IMR-90 (cell line): ENCODE measurements at regions not wholly inside any gene's neighbourhood (a gene's known extent, or its start where the extent isn't known, plus 50 kb on each side); places are given as distances from the start of the nearest gene placed in this dataset.

Experiments used
- ATAC-seq: fragments of 200-7000 bp; cut with Tn5 transposase; 2 replicates; pipeline ENCODE4 v1.9.1; 2020; ENCODE audit warnings: low read depth, mild to moderate bottlenecking, moderate library complexity
- BruUV-seq: library from RNA; stranded (reverse); fragments of 400-500 nt; replicated peaks from 2 replicates; lab custom pipeline; 2021; lab: Mats Ljungman, UMichigan
- CTCF ChIA-PET: fragments of 300-600 bp; formaldehyde crosslinking; extraction: SDS; loops from one replicate; lab custom pipeline; 2021; ENCODE audit warnings: antibody characterized with exemption; lab: Yijun Ruan, JAX
- POLR2A ChIA-PET: fragments of 300-600 bp; sonication (Branson Sonifier 250); formaldehyde crosslinking; loops from one replicate; lab custom pipeline; 2022; ENCODE audit warnings: antibody characterized with exemption; ENCODE audit not compliant: unreplicated experiment; lab: Charles Lee
- DNase-seq: peaks from one replicate; pipeline ENCODE4 v3.0.0; 2013
- H2AFZ ChIP-seq: replicated peaks from 2 replicates; pipeline ENCODE3; 2013; ENCODE audit warnings: low read length, mild to moderate bottlenecking; ENCODE audit not compliant: poor library complexity
- H2AK5ac ChIP-seq: 2 replicates; pipeline ENCODE4 v1.6.1; 2013; ENCODE audit warnings: low read depth, low read length, inconsistent platforms
- H2AK9ac ChIP-seq: replicated peaks from 2 replicates; pipeline ENCODE3; 2013; ENCODE audit warnings: mild to moderate bottlenecking, low read depth, low read length, moderate library complexity; ENCODE audit not compliant: poor library complexity
- H2BK120ac ChIP-seq: 2 replicates; pipeline ENCODE4 v1.6.1; 2013; ENCODE audit warnings: low read depth, low read length, inconsistent platforms
- H2BK15ac ChIP-seq: 3 replicates; pipeline ENCODE4 v1.6.1; 2013; ENCODE audit warnings: low read depth, low read length, inconsistent platforms
- H2BK20ac ChIP-seq: 2 replicates; pipeline ENCODE4 v1.6.1; 2013; ENCODE audit warnings: low read depth, mild to moderate bottlenecking, inconsistent platforms, low read length, moderate library complexity
- H2BK5ac ChIP-seq: 2 replicates; pipeline ENCODE4 v1.6.1; 2013; ENCODE audit warnings: mild to moderate bottlenecking, low read depth, low read length, inconsistent platforms; ENCODE audit not compliant: poor library complexity, severe bottlenecking
- H3K14ac ChIP-seq: replicated peaks from 2 replicates; pipeline ENCODE4 v1.6.1; 2013; ENCODE audit warnings: low read depth, low read length, inconsistent platforms
- H3K18ac ChIP-seq: 2 replicates; pipeline ENCODE4 v1.6.1; 2013; ENCODE audit warnings: low read depth, low read length, control low read depth
- H3K23ac ChIP-seq: 2 replicates; pipeline ENCODE4 v1.6.1; 2013; ENCODE audit warnings: low read depth, low read length, inconsistent platforms
- H3K27ac ChIP-seq: 2 replicates; pipeline ENCODE4 v1.5.1; 2013; ENCODE audit warnings: mild to moderate bottlenecking, control low read depth, low read length; ENCODE audit not compliant: insufficient read depth
- H3K27me3 ChIP-seq: 2 replicates; pipeline ENCODE4 v1.6.1; 2013; ENCODE audit warnings: low read length; ENCODE audit not compliant: control insufficient read depth, insufficient read depth
- H3K36me3 ChIP-seq: 2 replicates; pipeline ENCODE4 v1.6.1; 2013; ENCODE audit warnings: low read length, mixed read lengths; ENCODE audit not compliant: control insufficient read depth, insufficient read depth
- H3K4ac ChIP-seq: 2 replicates; pipeline ENCODE4 v1.6.1; 2013; ENCODE audit warnings: low read depth, low read length, inconsistent platforms
- H3K4me1 ChIP-seq: 2 replicates; pipeline ENCODE4 v1.6.1; 2013; ENCODE audit warnings: low read length, mixed read lengths; ENCODE audit not compliant: control insufficient read depth, insufficient read depth
- H3K4me2 ChIP-seq: 2 replicates; pipeline ENCODE4 v1.6.1; 2013; ENCODE audit warnings: low read depth, mild to moderate bottlenecking, control low read depth, low read length, moderate library complexity
- H3K4me3 ChIP-seq: 2 replicates; pipeline ENCODE4 v1.5.1; 2013; ENCODE audit warnings: low read depth, mild to moderate bottlenecking, control low read depth, low read length, moderate library complexity; ENCODE audit not compliant: insufficient read depth
- H3K56ac ChIP-seq: 2 replicates; pipeline ENCODE4 v1.6.1; 2013; ENCODE audit warnings: low read length, inconsistent platforms; ENCODE audit not compliant: insufficient read depth; ENCODE audit errors: extremely low read depth
- H3K79me1 ChIP-seq, 2 experiments: 2 replicates each; pipeline ENCODE4 v1.6.1; 2013; ENCODE audit warnings: low read length in 2 of 2, inconsistent platforms in 1 of 2, low read depth in 1 of 2
- H3K9ac ChIP-seq: 2 replicates; pipeline ENCODE4 v1.6.1; 2013; ENCODE audit warnings: low read depth, low read length, control low read depth
- H3K9me1 ChIP-seq: 2 replicates; pipeline ENCODE4 v1.6.1; 2013; ENCODE audit warnings: low read length, inconsistent platforms; ENCODE audit not compliant: insufficient read depth
- H3K9me3 ChIP-seq: 2 replicates; pipeline ENCODE4 v1.6.1; 2013; ENCODE audit warnings: low read length; ENCODE audit not compliant: control insufficient read depth, insufficient read depth
- H4K20me1 ChIP-seq: 2 replicates; pipeline ENCODE4 v1.6.1; 2013; ENCODE audit warnings: low read length, inconsistent platforms; ENCODE audit not compliant: insufficient read depth
- H4K5ac ChIP-seq: 2 replicates; pipeline ENCODE4 v1.6.1; 2013; ENCODE audit warnings: mild to moderate bottlenecking, low read depth, low read length, control low read depth
- H4K8ac ChIP-seq, 2 experiments: 2 replicates each; pipeline ENCODE4 v1.6.1; 2013; ENCODE audit warnings: low read depth in 2 of 2, low read length in 2 of 2, control low read depth in 1 of 2, inconsistent platforms in 1 of 2
- H4K91ac ChIP-seq: 2 replicates; pipeline ENCODE4 v1.6.1; 2013; ENCODE audit warnings: low read depth, low read length, inconsistent platforms; ENCODE audit not compliant: insufficient read depth
- CEBPB ChIP-seq: IDR thresholded peaks from 2 replicates; pipeline ENCODE4 v1.6.1; 2012; ENCODE audit warnings: low read depth, low read length, improper control_type of control experiment
- CHD1 ChIP-seq: IDR thresholded peaks from 2 replicates; pipeline ENCODE4 v1.6.1; 2012; ENCODE audit warnings: low read depth, low read length, improper control_type of control experiment
- MAFK ChIP-seq: IDR thresholded peaks from 2 replicates; pipeline ENCODE4 v1.6.1; 2012; ENCODE audit warnings: low read depth, low read length, improper control_type of control experiment
- MAZ ChIP-seq: IDR thresholded peaks from 2 replicates; pipeline ENCODE4 v1.6.1; 2012; ENCODE audit warnings: low read depth, mild to moderate bottlenecking, low read length, improper control_type of control experiment, moderate library complexity, borderline replicate concordance
- MXI1 ChIP-seq: IDR thresholded peaks from 2 replicates; pipeline ENCODE4 v1.6.1; 2012; ENCODE audit warnings: low read depth, mild to moderate bottlenecking, low read length, moderate library complexity, borderline replicate concordance
- POLR2A ChIP-seq: IDR thresholded peaks from 2 replicates; pipeline ENCODE4 v1.6.1; 2012; ENCODE audit warnings: mild to moderate bottlenecking, low read depth, low read length
- RCOR1 ChIP-seq: IDR thresholded peaks from 2 replicates; pipeline ENCODE4 v1.6.1; 2012; ENCODE audit warnings: mild to moderate bottlenecking, low read length, improper control_type of control experiment; ENCODE audit not compliant: insufficient replicate concordance
- RFX5 ChIP-seq: IDR thresholded peaks from 2 replicates; pipeline ENCODE4 v1.8.0; 2012; ENCODE audit warnings: low read depth, mild to moderate bottlenecking, low read length, moderate library complexity
- SMC3 ChIP-seq: fragments of 150-350 bp; IDR thresholded peaks from 2 replicates; pipeline ENCODE4 v1.6.1; 2016; ENCODE audit warnings: low read depth, mild to moderate bottlenecking, antibody characterized with exemption, low read length, moderate library complexity
- WGBS, 2 experiments: methylation state at CpG; one replicate each; pipeline versions ENCODE4 v1.1.5 to v1.1.7; 2013; ENCODE audit warnings: missing lambda C conversion rate in 2 of 2; ENCODE audit not compliant: insufficient read length in 1 of 2; ENCODE audit errors: extremely low coverage in 2 of 2; 5-methylcytosine and 5-hydroxymethylcytosine counted together
- dilution Hi-C: fragments of 300-500 bp; cut with HindIII; formaldehyde crosslinking; loops from one replicate; pipeline ENCODE4 v1.14.3; 2018; ENCODE audit warnings: low sequenced_read_pairs; ENCODE audit not compliant: unreplicated experiment
- in situ Hi-C: fragments of 300-500 bp; cut with MboI; formaldehyde crosslinking; loops from 3 replicates; pipeline ENCODE4 v1.14.3; 2019; ENCODE audit warnings: low sequenced_read_pairs, inconsistent platforms, mixed read lengths
- intact Hi-C: fragments of 100-400 bp; cut with micrococcal nuclease; formaldehyde crosslinking; loops from 2 replicates; pipeline ENCODE4 v1.10.0; 2022
- TF ChIP-seq, protein P1 (sequence below): fragments of 150-350 bp; IDR thresholded peaks from 2 replicates; pipeline ENCODE4 v1.6.1; 2017; ENCODE audit warnings: mild to moderate bottlenecking, antibody characterized with exemption, low read length, low read depth
- TF ChIP-seq, protein P2 (sequence below): conservative IDR thresholded peaks from 2 replicates; pipeline ENCODE4 v1.5.1; 2012; ENCODE audit warnings: mild to moderate bottlenecking, low read depth, low read length, improper control_type of control experiment

DNA sequence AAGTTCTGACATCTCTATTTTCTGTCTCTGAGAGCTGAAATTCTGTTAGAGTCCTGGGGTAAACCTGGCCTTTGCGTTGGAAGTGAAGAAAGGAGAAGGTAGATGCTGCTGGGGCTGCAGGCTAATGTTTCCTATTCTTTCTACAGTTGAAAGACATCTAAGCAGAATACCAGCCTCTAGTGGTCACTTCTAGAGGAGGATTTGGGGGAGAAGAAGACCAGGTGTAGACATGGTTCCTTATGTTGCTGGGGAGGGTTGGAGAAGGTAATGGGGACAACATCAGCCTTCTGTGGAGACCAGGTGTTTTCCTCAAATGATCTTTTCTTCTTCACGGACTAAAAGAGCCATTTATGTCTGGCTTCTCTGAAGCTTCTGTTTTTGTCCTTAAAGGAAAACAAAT, 62.6 kb downstream of the BTBD3 start:
- Histone ChIP-seq H3K36me3 (no peaks in the 10 kb centered on the region), H2BK20ac (no peak overlapping the region), H4K20me1 (no peaks in the 10 kb centered on the region), H3K27me3 (peaks cover 9% of the 10 kb centered on the region), H2AK5ac (no peak overlapping the region), H3K4me1 (no peaks in the 10 kb centered on the region), H4K91ac (no peak overlapping the region), H3K18ac (no peak overlapping the region), H3K4me3 (no peak overlapping the region), H3K23ac (no peak overlapping the region), H3K4me2 (no peak overlapping the region), H2AFZ (no peak overlapping the region), H3K9ac (no peak overlapping the region), H2BK120ac (no peak overlapping the region), H3K4ac (no peak overlapping the region), H2AK9ac (no peak overlapping the region), H3K9me1 (no peaks in the 10 kb centered on the region), H2BK5ac (no peak overlapping the region), H3K56ac (no peak overlapping the region), H4K8ac (no peak overlapping the region), H3K27ac (no peak overlapping the region), H4K5ac (no peak overlapping the region), H3K79me1 (no peaks in the 10 kb centered on the region), H2BK15ac (no peak overlapping the region), H3K9me3 (no peaks in the 10 kb centered on the region), H3K14ac (no peak overlapping the region)
- WGBS, 2 experiments = no CpG with 5 or more reads among the region's 2 CpGs
- CTCF ChIA-PET = no interaction called here
- dilution Hi-C loops = no loop called here
- ATAC-seq (no peak), DNase-seq (no peak)
- no peak for TF ChIP-seq POLR2A
- TF ChIP-seq, protein P1, sequence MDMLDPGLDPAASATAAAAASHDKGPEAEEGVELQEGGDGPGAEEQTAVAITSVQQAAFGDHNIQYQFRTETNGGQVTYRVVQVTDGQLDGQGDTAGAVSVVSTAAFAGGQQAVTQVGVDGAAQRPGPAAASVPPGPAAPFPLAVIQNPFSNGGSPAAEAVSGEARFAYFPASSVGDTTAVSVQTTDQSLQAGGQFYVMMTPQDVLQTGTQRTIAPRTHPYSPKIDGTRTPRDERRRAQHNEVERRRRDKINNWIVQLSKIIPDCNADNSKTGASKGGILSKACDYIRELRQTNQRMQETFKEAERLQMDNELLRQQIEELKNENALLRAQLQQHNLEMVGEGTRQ = no peak
- TF ChIP-seq RFX5 = no peak
- TF ChIP-seq SMC3 = no peak
- TF ChIP-seq, protein P2, sequence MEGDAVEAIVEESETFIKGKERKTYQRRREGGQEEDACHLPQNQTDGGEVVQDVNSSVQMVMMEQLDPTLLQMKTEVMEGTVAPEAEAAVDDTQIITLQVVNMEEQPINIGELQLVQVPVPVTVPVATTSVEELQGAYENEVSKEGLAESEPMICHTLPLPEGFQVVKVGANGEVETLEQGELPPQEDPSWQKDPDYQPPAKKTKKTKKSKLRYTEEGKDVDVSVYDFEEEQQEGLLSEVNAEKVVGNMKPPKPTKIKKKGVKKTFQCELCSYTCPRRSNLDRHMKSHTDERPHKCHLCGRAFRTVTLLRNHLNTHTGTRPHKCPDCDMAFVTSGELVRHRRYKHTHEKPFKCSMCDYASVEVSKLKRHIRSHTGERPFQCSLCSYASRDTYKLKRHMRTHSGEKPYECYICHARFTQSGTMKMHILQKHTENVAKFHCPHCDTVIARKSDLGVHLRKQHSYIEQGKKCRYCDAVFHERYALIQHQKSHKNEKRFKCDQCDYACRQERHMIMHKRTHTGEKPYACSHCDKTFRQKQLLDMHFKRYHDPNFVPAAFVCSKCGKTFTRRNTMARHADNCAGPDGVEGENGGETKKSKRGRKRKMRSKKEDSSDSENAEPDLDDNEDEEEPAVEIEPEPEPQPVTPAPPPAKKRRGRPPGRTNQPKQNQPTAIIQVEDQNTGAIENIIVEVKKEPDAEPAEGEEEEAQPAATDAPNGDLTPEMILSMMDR = no peak
- no peak for TF ChIP-seq RCOR1
- TF ChIP-seq MAFK = no peak
- no peak for TF ChIP-seq CHD1
- TF ChIP-seq MXI1 = no peak
- TF ChIP-seq CEBPB = no peak
- TF ChIP-seq MAZ = no peak
- POLR2A ChIA-PET = no interaction called here
- in situ Hi-C loops = no loop called here
- intact Hi-C loops = no loop called here
- BruUV-seq = no TSS peak
